GM04504 (cell line): ENCODE measurements at regions not wholly inside any gene's neighbourhood (a gene's known extent, or its start where the extent isn't known, plus 50 kb on each side); places are given as distances from the start of the nearest gene placed in this dataset.
"Not testable (repeated sequence)": the region's sequence is repeated elsewhere in the genome, so short reads cannot be mapped to it uniquely, and the experiment has no call there.

Experiments used
- DNase-seq: peaks from one replicate; pipeline ENCODE4 v3.0.0-alpha.2; 2012; ENCODE audit warnings: low read depth

DNA sequence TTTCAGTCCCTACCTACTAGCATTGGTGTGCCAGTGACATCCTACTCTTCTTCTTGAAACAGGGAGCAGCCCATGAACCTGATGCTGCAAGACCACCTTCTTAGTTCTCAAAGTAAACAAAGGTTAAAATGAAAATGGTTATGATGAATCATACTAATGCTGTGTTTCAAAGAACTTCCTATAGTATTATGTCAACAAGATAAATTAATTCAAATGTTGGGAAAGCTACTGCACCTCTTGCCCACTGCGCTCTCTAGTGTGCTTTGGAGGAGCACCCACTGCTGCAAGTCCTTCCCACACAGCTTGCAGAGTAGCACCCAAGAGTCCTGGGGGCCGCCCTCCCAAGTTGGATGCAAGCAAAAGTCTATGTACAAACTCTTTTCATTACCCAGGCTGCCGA lies 81.1 kb downstream of the CD200R1L start:
- DNase-seq: no peak

DNA sequence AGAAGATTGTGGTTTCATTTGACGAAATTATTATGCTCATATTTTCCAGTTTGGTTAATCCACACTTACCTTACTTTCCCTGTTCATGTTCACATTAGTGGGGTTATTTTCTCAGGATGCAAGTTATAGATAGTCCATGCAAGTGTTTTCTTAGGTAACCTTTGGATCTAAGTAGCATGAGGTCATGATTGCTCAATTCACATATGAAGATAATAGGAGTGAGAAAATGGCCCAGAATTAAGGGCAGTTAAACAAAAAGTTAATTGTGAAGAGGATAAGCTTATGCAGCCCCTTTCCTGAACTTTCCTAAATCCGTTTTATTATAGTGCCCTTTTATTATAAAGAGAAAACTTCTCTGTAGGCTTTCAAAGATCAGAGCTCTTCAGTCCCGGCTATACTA lies 83.4 kb downstream of the CD200R1L start:
- no peak for DNase-seq

DNA sequence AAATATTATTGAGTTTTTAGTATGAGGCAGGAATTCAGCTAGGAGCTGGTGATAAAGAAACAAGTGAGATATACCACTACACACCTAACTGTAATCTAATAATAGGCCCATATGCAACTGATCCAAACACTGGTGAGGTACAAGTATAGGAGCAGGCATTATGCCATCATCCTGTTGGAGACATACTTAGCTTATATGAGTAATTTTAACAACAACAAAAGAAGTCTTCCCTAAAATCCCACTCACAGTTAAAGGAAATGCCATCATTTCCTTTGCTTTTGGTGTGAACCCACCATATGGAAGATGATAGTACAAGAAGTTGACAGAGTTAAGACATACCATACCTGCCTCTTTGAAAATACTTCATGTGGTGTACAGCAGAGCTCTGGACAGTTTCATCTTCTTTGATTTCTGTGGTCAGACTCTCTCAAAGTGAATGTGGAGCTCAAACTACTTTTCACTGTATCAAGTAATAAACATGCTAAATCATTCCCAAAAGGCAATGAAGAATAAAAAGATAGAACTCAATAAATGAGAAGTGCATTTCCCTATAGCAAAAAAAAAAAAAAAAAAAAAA lies 85.5 kb downstream of the CD200R1L start:
- no peak for DNase-seq

DNA sequence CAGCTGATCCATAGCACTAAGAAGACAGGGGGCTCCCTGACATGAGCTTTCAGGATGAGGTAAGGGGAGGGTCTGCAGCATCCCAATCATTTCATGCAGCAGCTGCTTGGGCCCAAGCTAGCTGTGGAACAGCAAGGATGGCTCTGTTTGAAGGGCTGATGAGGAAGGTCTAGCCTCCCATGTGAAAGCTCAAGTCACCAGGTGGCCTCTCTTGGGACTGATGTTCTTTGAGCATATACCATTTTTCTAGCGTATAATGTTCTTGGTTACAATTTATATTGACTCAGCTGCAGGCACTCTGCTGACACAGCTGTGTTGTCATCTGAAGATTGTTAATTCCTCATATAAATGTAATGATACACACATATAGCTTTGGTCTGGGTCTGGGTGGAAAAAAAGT lies 87.0 kb downstream of the CD200R1L start:
- DNase-seq: no peak

DNA sequence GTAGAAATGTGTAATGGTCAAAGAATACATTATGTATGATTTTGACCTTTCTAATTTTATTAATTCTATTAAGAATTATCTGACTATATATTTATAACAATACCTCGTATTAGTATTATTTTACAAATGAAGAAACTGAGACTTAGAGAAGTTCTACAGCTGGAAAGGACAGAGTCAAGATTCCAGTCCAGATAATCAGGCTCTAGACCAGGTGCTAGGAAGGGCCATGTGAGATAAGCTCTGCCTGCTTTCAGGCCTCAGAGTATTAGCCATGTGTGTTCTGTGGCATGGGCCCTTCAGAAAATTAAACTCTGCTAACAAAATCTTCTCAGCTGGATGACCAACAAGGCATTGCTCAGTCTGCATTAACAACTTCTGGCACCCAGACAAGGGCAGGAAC lies 87.5 kb downstream of the CD200R1L start:
- DNase-seq: no peak

DNA sequence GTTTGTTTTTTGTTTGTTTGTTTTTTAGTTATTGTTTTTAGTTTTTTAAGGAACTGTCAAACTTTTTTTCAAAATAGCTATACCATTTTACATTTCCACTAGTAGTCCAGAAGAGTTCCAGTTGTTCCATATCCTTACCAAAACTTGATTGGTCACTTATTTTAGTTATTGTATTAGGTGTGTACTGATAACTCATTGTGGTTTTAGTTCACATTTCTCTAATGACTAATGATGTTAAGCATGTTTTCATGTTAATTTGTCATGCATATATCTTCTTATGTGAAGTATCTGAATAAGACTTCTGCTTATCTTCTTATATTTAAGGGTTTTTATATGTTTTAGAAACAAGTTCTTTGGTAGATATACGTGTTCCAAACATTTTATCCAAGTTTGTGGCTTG lies 89.5 kb downstream of the CD200R1L start:
- DNase-seq: no peak

DNA sequence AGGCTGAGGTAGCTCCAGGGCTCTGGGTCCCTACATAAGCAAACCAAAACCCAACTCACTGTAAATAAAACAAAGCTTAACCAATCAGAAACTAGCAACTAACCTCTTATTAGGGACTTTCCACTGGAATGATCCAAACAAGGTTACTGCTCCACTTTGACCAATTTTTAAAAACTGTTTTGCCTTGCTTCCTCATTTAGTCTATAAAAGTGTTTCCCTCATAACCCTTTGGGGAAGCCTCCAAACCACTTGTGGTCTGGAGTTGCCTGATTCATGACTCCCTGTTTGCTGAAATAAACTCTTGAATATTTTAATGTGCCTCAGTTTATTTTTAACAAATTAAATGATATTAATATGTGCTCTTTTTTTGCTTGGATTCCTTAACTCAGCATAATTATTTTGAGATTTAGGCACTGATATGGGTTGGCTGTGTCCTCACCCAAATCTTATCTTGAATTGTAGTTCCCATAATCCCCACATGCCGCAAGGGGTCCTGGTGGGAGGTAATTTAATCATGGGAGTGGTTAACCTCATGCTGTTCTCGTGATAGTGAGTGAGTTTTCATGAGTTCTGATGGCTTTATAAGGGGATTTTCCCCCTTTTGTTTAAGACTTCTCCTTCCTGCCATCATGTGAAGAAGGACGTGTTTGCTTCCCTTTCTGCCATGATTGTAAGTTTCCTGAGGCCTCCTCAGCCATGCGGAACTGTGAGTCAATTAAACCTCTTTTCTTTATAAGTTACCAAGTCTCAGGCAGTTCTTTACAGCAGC lies 90.6 kb downstream of the CD200R1L start:
- DNase-seq: no peak

DNA sequence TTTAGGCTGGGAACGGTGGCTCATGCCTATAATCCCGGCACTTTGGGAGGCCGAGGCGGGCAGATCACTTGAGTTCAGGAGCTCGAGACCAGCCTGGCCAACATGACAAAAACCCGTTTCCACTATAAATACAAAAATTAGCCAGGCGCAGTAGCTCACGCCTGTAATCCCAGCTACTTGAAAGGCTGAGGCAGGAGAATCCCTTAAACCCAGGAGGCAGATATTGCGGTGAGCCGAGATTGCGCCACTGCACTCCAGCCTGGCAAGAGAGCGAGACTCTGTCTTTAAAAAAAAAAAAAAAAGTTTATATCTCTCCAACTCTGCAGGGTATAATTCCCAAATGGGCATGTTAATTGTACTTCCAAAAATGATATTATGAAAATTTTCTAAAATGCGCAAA lies 91.6 kb downstream of the CD200R1L start:
- DNase-seq: not testable (repeated sequence)

DNA sequence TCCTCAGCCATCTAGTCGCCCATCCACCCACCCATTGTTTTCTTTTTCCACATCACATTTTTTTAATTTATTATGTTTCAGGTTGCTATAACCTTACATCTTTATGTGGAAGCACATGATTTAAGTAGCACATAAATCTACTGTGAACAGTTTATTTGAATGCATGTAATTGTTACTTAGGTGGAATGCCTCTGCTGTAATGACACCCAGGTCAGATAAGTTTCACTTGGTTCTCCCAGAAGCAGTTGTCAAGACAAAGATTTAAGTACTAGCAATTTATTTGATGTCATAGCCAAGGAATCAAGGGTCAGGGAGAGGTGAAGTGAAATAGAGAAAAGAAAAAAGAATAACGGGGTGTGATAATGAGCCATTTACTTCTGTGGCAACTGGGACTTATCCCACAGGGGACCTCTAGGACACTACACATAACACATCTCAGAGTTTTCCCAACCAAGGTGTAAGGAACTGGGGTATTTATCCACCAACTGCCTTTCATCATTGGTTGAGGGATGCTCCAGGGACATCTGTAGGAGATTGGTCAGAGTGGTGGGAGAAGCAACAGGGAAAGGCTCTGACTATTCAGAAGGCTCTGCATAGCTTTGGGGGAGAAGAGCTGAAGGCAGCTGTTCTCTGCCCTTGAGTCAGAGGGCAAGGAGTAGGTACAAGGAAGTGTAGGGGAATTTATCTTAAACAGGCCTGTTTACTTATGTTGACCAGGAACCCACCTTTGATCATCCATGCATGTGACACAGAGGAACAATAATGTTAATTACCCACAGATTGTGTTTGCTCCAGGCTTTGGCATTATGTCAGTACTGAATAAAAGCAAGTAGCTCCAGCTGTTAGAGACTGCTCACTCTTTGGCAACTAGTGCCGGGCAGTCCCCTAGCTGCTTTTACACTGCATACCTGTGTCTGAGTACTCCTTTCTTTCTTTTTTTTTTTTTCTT lies 94.8 kb downstream of the CD200R1L start:
- DNase-seq: peak; percentile 52

DNA sequence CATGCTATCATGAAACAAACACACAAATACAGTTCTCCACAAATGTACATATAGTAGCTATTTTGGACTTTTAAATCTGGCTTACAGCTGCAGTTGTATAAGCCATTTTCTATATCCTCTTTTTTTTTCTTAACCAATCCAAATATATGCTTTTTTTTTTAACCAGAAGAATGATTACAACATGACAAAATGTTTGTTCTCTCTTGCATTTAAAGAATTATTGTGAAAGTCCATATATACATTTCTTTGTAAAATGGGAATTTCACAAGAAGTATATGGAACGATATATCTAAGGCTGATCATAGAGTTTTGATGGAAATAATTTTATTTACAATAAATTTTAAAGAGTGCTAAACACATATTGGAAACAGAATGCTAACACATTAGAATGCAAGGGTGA lies 95.6 kb downstream of the CD200R1L start:
- no peak for DNase-seq

DNA sequence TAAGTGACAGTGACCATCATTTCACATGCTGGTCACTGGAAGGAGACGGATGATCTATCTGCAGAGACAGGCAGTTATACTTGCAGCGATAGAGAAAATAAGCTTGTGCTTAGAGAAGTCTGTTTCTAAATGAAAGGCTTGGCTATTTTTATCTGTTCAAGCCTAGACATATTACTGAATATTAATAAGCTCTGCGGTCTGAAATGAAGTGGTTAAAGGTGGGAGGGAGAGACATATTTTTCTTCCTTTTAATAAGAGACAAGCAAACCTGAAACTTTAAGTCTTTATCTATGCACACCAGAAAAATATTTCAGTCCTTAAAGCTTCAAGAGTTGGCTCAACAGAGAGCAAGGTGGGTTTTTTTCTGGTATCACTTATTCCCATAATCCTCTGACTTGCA lies 99.0 kb downstream of the CD200R1L start:
- DNase-seq: no peak

DNA sequence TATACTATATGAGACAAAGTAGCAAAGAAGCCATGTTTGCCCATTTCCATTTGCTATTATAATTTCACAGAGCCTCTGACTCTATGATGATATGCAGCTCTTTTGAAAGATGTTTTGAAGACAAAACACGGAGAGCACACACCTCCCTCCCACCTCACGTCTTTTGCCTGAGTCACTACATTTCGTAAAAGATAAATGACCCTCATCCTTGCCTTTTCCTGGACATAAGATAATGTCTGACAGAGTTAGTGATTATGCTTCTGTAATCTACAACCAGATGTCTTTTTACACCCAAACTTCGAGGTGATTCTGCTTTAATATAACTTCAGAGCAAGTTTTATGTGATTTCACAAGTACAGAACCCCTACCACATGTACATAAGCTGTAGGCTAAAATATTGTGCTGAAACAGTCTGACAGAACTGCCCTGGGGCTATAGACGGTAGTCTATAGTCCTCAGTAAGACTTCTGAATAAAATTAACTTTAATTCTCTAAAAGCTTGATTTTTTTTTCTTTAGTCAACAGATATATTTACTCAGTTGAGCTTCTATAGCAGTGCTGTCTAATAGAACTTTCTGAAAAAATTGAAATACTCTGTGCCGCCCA lies 99.9 kb downstream of the CD200R1L start:
- no peak for DNase-seq

DNA sequence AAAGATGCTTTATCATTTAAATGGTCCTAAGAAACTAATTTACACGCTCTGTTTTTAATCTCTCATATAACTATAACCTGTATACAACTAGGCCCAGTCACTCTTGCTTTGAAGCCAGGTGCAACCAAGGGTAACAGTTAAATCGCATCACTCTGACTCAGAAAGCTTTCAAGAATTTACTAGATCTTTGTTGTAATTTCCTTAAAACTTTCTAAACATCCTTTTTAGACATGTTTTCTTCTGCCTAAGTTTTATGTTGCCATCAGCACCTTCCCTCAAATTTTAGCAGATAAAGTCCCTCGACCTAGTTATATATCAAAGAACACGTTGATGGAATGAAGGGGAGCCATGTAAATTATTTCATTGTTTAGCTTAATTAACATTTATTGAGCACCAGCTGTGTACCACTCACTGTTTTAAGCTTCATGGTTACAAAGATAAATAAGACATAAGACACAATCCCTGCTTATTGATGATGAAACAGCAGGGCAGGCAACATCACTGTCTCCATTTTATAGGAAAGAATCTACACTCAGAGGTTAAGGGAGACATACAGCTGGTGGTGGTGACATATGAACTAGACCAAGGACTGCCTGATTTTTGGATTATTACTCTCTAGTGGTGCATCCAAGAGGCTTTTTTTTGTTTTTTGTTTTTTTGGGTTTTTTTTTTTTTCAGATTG lies 101.0 kb downstream of the CD200R1L start:
- no peak for DNase-seq

DNA sequence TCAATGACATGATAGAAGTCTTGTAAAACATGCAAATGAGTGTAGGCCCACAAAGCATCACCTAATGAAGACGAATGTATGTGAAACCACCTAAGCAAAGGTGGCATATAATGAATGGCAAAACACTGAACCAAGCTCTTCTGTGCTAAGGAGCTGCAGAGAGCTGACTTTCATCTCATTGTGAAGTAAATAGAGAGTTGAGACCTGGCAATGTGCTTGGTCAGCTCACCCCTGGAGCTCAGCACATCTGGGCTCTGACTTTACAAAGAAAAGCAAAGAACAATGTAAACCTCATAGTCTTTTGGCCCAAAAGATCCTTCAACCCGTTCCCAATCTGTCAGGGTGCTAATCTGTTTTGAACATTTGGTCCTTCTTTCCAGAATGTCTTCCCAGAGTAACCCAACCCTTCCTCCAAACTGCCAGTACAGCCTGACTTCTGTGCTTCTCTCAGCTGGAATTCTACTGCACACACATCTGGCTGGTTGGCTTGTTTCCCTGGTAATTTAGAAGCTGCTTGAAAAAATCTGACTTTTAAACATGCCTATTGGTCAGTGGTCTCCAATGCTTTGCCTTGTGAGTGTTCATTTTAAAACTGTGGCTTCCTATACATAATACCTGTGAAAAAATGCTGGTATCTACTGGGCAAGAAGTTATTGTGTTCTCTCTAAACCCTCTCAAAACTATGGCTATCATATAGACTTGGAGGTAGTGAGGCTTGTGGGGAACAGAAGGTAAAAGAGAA lies 101.7 kb downstream of the CD200R1L start:
- no peak for DNase-seq

DNA sequence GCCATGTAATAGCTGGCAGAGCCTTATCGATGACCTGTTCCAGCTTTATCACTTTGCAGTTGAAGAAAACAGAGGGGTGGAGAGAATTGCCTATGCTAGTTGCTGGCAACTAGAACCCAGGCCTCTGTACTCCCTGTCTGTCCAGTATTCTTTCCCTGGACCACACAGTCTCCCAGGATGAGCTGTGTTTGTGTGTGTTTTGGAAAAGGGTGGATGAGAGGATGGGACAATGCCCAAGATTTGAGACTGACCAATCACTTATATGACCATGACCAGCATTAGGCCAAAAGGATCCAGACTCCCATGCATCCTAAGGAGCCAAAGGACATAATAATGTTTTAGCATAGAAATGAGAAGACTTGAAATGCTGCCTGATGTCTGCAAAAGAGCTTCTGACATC lies 102.6 kb downstream of the CD200R1L start:
- no peak for DNase-seq

DNA sequence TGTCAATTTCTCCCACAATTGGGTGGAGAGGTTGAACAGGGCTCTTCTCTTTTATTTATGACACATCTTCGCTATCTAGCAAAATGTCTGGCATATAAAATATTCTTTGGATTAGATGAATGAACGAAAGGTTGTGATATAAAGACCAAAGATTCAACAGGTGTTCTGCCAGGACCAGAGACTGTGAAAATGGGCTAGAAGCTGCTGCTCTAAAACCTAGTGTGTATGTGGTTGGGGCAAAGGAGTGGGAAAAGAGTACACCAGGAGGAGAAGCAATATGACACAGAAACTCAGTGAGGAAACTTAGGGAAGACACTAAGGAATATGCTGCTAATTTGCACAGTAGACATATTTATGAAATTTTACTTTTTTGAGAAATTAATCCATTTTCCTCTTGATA lies 102.0 kb upstream of the CCDC80 start:
- no peak for DNase-seq

DNA sequence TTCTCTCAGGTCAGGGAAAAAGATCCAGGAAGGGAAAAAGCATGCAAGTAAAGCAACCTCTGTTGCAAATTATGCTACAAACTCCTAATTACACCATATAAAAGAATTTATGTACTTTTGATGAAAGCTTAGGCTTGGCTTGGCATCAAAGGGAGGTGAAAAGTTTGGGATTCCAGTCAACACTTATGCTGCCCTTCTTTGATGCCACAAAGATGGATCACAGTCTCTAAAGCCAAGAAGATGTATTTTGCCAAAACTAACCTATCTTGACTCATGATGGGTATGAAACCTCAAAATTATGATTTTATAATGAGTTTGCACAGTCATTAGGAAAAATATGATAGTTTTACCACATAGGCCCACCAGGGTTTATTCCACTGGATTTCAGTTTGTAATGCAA lies 101.0 kb upstream of the CCDC80 start:
- no peak for DNase-seq

DNA sequence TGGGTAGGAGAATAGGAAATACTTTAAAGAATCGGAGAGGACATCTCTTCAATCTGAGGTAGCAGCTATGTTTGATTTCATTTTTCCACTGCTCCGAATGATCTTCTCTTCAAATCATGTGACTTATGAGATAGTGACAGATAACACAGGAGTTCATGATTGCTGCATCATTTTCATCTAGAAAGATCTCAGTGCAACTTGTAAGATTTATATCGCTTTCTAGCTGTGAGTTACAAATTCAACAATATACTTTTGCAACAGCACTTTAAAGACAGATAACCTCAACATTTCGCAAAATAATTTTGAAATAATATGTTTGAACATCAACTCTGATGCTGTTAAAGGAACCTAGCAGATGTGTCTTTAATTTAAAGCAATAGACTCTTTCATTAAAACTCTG lies 99.9 kb upstream of the CCDC80 start:
- DNase-seq: no peak

DNA sequence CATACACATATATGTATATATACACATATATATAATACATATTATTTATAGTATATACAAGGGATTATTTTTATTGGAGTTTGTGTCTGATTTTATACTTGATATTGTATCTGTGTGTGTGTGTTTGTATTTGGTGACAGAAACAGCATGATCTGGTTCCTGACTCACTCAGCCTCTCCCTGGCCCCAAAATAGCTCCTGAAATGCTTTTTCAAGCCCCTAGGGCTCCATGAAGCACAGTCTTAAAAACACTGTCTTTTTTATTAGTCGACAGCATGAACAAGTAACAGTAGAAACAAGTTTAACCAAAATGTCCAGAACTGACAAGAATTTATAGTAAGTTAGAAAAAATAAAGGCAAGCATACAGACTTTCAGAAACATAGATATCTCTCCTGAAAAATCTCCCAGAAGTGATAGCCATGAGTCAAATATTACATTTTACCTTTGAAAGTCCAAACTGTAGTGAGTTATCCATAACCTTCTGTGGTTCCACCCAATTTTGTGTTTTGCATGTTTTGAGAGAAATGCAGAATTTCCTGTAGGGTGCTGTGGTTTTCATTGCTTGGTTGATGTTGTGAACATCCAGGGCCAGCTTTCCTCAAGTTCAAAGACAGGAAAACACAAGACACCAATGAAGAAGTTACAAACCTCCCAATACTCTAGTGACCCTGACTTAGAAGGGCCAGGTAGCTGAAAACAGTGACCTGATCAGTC lies 98.5 kb upstream of the CCDC80 start:
- DNase-seq: no peak

DNA sequence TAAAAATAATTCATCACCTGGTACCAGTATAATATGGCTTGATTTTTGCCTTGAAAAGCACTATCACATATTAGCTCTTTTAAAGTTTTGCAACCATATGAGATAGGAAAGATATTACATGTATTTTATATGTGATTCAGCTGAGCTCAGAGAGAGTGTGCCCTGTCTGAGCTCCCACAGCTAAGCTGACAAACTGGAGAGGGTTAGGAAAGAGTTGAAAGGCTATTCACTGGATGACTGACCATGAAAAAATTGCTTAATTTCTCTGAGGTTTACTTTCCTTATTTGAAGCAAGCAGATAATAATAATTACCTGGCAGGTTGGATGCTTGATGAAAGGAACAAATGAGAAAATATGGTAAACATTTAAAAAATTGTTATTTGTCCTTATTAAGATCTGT lies 97.4 kb upstream of the CCDC80 start:
- DNase-seq: no peak
